Fibroblast of the aortic adventitia (primary cell): ENCODE measurements at regions not wholly inside any gene's neighbourhood (a gene's known extent, or its start where the extent isn't known, plus 50 kb on each side); places are given as distances from the start of the nearest gene placed in this dataset.
"Not testable (repeated sequence)": the region's sequence is repeated elsewhere in the genome, so short reads cannot be mapped to it uniquely, and the experiment has no call there.

Experiments
- DNase-seq: peaks from one replicate; pipeline ENCODE4 v3.0.0-alpha.2; 2010; ENCODE audit warnings: low read depth
- H3K4me3 ChIP-seq: 2 replicates; pipeline ENCODE4 v1.5.1; 2011; ENCODE audit warnings: low read depth, mild to moderate bottlenecking, control low read depth, low read length, moderate library complexity
- CTCF ChIP-seq: IDR thresholded peaks from 2 replicates; pipeline ENCODE4 v1.5.1; 2011; ENCODE audit warnings: mild to moderate bottlenecking, low read length, control low read depth, inconsistent platforms; ENCODE audit not compliant: insufficient read depth

- TF ChIP-seq CTCF, result no peak
- H3K4me3 ChIP-seq, result no peak overlapping the region
- DNase-seq, result no peak
Measured at GRCh38 chr6:114934079-114934478, 591.3 kb upstream of the HS3ST5 start.

DNA sequence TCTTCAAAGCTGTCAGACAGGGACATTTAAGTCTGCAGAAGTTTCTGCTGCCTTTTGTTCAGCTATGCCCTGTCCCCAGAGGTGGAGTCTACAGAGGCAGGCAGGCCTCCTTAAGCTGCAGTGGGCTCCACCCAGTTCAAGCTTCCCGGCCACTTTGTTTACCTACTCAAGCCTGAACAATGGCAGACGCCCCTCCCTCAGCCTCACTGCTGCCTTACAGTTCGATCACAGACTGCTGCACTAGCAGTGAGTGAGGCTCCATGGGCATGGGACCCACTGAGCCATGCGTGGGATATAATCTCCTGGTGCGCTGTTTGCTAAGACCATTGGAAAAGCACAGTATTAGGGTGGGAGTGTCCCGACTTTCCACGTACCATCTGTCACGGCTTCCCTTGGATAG is 585.9 kb upstream of the HS3ST5 start:
- not testable (repeated sequence) for H3K4me3 ChIP-seq, DNase-seq

GRCh38 chr6:114906096-114906495 is 563.3 kb upstream of the HS3ST5 start:
- H3K4me3 ChIP-seq, result no peak overlapping the region
- no peak for TF ChIP-seq CTCF
- no peak for DNase-seq

DNA sequence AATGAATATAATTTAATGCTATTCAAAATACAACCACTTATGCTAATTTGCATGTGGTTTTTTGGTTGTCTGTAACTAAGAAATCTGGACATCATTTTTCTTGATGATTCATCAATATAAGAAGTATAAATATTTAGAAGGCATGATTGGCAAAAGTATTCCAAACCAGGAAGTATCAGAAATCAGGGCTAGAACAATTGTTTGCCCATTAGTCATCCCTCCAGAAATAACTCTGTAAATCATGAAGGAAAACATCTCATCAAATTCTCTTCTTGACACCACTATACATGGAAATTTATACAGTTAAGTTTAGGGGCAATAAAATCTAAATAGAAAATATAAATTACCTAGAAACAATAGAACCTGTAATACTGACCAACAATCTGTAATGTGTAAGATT is 554.7 kb upstream of the HS3ST5 start:
- no peak for TF ChIP-seq CTCF
- DNase-seq, result no peak

DNA sequence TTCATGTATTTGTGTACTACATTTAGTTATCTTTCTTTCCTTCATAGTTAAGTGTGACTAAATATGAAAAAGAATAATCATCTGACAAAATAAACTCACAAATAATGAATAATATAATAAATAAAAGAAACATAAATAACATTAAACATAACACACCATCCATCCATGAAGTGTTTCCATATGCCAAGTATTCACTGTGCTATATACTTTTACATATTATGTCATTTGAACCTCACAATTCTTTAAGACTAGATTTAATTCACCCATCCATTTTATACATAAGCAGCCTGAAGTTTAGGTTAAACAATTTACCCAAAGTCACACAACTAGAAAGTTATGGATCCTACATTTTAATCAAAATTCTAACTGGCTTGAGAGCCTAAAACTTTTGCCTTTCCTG is 549.4 kb upstream of the HS3ST5 start:
- DNase-seq, result no peak
- no peak for TF ChIP-seq CTCF

More for the DNA sequence above, 554.7 kb upstream of the HS3ST5 start:
- no peak overlapping the region for H3K4me3 ChIP-seq

GRCh38 chr6:114888241-114888640 is 545.4 kb upstream of the HS3ST5 start:
- TF ChIP-seq CTCF, result no peak
- no peak overlapping the region for H3K4me3 ChIP-seq

More for the DNA sequence above, 549.4 kb upstream of the HS3ST5 start:
- H3K4me3 ChIP-seq, result no peak overlapping the region

DNA sequence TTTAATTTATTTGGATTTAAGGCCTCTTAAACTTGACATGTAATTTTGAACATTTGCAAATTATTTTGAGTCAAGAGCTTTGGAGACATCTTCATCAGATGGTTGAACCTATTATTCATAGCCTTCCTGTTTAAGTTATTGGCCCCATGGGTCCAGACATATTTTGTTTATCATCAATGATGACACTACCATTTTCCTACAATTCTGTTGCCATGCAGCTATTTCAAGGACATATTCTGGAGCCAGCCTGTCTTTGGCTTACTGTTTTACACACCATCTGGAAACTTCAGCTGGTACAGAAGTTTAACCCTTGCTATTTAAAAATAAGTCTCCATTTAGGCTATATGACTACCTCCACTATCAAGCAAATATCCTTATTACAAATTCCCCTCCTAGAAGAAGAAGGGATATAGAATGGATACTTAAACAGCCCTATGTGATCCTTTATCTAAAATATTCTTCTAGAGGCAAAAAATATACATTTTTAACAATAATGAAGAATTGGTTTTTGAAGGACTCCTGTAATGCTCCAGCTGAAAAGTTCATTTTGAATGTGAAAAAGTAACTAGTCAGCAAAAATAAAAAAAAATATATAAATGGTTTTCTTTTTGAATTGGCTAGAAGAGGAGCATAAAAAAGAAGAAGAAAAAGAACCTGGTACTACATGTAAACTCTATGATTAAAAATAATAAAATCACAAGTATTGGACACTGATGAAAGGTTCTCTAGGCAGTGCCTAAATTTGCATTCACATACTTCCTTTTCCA is 544.0 kb upstream of the HS3ST5 start:
- H3K4me3 ChIP-seq, result no peak overlapping the region
- no peak for TF ChIP-seq CTCF
- DNase-seq, result no peak

More at GRCh38 chr6:114888241-114888640, 545.4 kb upstream of the HS3ST5 start:
- DNase-seq, result no peak
